ENCODE measurements at regions not wholly inside any gene's neighbourhood (a gene's known extent, or its start where the extent isn't known, plus 50 kb on each side); places are given as distances from the start of the nearest gene placed in this dataset.
"Not testable (repeated sequence)": the region's sequence is repeated elsewhere in the genome, so short reads cannot be mapped to it uniquely, and the experiment has no call there.

- Histone ChIP-seq H3K9me3 (ENCODE audit: control insufficient read depth in 2 of 2, low read length in 2 of 2) (no peaks in the 10 kb centered on the region), H3K9ac (ENCODE audit: low read length in 2 of 2) (no peak overlapping the region), H3K36me3 (ENCODE audit: control insufficient read depth in 2 of 2, insufficient read depth in 2 of 2, low read length in 2 of 2) (no peaks in the 10 kb centered on the region), H3K4me3 (ENCODE audit: low read length in 2 of 2) (no peak overlapping the region), H3K27ac (ENCODE audit: low read length) (no peak overlapping the region), H3K27me3 (ENCODE audit: control insufficient read depth in 1 of 2, insufficient read depth in 2 of 2, low read length in 2 of 2) (no peaks in the 10 kb centered on the region), H3K4me1 (ENCODE audit: control insufficient read depth, insufficient read depth, low read length) (no peaks in the 10 kb centered on the region)
These were observed 383.2 kb downstream of the AEBP2 start for GRCh38 chr12:19822476-19822875.

GRCh38 chr12:19823326-19823725, 384.0 kb downstream of the AEBP2 start:
- not testable (repeated sequence) for H3K4me3 ChIP-seq (ENCODE audit: low read length in 2 of 2); H3K9ac ChIP-seq (ENCODE audit: low read length in 2 of 2); H3K36me3 ChIP-seq (ENCODE audit: control insufficient read depth in 2 of 2, insufficient read depth in 2 of 2, low read length in 2 of 2); H3K4me1 ChIP-seq (ENCODE audit: control insufficient read depth, insufficient read depth, low read length); H3K27ac ChIP-seq (ENCODE audit: low read length); H3K9me3 ChIP-seq (ENCODE audit: control insufficient read depth in 2 of 2, low read length in 2 of 2); H3K27me3 ChIP-seq (ENCODE audit: control insufficient read depth in 1 of 2, insufficient read depth in 2 of 2, low read length in 2 of 2)

DNA sequence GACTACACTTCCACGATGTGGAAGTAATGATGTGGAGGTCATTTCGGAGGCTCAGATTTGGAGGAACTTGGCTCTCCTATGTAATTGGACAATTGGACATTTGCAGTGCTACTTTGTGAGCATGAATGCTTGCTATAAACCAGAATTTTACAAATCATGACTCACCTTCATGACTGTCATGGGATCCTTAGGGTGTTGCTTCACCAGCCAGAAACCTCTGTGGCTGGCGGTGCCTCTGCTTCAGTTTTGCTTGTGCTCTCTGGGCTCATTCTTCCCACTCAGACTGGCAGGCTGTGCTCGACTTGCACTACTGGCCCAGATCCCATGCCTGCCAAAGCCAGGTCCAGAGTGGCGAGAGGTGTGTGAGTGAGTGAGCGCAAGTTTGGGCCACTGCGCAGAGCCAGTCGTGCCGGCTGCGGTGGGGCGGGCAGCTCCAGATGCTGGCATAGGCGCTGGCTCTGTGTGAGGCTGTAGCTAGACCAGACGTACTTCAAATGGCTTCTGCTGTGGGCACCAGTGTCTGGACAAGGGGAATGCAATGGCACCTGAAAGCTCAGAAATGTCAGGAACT, 387.8 kb downstream of the AEBP2 start:
- no peaks in the 10 kb centered on the region for H3K27me3 ChIP-seq (ENCODE audit: control insufficient read depth in 1 of 2, insufficient read depth in 2 of 2, low read length in 2 of 2)

DNA sequence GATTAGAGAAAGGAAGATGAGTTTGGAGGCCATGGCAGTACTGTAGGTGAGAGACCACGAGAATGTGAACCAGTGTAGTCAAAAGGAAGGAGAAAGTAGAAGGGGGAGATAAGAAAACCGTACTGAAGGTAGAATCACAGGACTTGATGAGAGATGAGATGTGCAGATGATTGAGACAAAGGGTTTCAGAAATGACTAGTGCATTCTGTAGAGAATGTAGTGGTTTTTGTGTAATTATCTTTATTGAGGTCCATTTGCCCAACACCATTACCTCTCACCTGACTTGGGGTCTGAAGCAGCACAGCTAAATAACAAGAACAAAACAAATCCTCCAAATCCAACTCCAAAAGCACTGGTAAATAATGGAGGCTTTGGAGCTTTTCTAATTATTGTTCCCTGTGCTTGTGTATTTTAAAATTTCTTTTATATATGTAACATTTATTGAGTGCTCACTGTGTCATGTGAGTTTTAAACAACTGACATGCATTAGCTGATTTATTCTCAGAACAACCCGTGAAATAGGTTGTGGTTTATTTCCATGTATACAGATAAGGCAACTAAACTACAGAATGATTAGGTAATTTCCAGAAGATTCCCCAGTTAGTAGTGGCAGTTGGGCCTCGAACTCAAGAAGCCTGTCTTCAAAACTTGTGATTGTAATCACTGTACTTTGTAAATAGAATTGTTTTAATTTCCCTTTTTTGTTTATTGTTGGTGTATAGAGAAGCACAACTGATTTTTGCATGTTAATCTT, 390.0 kb downstream of the AEBP2 start:
- no peaks in the 10 kb centered on the region for H3K9me3 ChIP-seq (ENCODE audit: control insufficient read depth in 2 of 2, low read length in 2 of 2)
- H3K4me3 ChIP-seq (ENCODE audit: low read length in 2 of 2) = no peak overlapping the region
- no peaks in the 10 kb centered on the region for H3K36me3 ChIP-seq (ENCODE audit: control insufficient read depth in 2 of 2, insufficient read depth in 2 of 2, low read length in 2 of 2)
- H3K27me3 ChIP-seq (ENCODE audit: control insufficient read depth in 1 of 2, insufficient read depth in 2 of 2, low read length in 2 of 2) = no peaks in the 10 kb centered on the region
- H3K9ac ChIP-seq (ENCODE audit: low read length in 2 of 2) = no peak overlapping the region
- no peak overlapping the region for H3K27ac ChIP-seq (ENCODE audit: low read length)
- H3K4me1 ChIP-seq (ENCODE audit: control insufficient read depth, insufficient read depth, low read length) = no peaks in the 10 kb centered on the region

More for the DNA sequence above, 387.8 kb downstream of the AEBP2 start:
- Histone ChIP-seq H3K27ac (ENCODE audit: low read length) (no peak overlapping the region), H3K9ac (ENCODE audit: low read length in 2 of 2) (no peak overlapping the region), H3K9me3 (ENCODE audit: control insufficient read depth in 2 of 2, low read length in 2 of 2) (no peaks in the 10 kb centered on the region), H3K4me1 (ENCODE audit: control insufficient read depth, insufficient read depth, low read length) (no peaks in the 10 kb centered on the region), H3K4me3 (ENCODE audit: low read length in 2 of 2) (no peak overlapping the region), H3K36me3 (ENCODE audit: control insufficient read depth in 2 of 2, insufficient read depth in 2 of 2, low read length in 2 of 2) (no peaks in the 10 kb centered on the region)

DNA sequence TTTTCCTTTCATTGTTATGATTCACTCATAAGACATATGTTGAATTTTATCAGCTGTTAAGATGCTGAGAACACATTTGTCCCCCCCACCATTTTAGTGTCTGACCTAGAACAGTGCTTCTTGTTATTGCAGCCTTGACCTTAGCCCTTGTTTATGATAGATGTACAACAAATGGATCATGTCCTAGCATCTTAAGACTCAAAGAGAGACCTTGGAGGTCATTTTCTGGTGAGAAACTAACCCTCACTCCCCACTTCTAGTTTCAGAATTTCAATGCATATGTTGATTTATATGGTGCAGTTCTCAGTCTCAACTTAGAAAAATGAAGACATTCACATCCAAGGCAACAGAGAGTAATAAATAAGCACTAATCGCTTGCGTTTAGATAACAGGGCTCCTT, 391.2 kb downstream of the AEBP2 start:
- Histone ChIP-seq H3K4me3 (ENCODE audit: low read length in 2 of 2) (no peak overlapping the region), H3K36me3 (ENCODE audit: control insufficient read depth in 2 of 2, insufficient read depth in 2 of 2, low read length in 2 of 2) (no peaks in the 10 kb centered on the region), H3K9me3 (ENCODE audit: control insufficient read depth in 2 of 2, low read length in 2 of 2) (no peaks in the 10 kb centered on the region), H3K27ac (ENCODE audit: low read length) (no peak overlapping the region), H3K27me3 (ENCODE audit: control insufficient read depth in 1 of 2, insufficient read depth in 2 of 2, low read length in 2 of 2) (no peaks in the 10 kb centered on the region), H3K9ac (ENCODE audit: low read length in 2 of 2) (no peak overlapping the region), H3K4me1 (ENCODE audit: control insufficient read depth, insufficient read depth, low read length) (no peaks in the 10 kb centered on the region)

GRCh38 chr12:19833775-19834501, 394.6 kb downstream of the AEBP2 start:
- H3K27me3 ChIP-seq (ENCODE audit: control insufficient read depth in 1 of 2, insufficient read depth in 2 of 2, low read length in 2 of 2) = no peaks in the 10 kb centered on the region
- no peak overlapping the region for H3K9ac ChIP-seq (ENCODE audit: low read length in 2 of 2)
- no peaks in the 10 kb centered on the region for H3K9me3 ChIP-seq (ENCODE audit: control insufficient read depth in 2 of 2, low read length in 2 of 2)
- H3K4me1 ChIP-seq (ENCODE audit: control insufficient read depth, insufficient read depth, low read length) = no peaks in the 10 kb centered on the region
- H3K4me3 ChIP-seq (ENCODE audit: low read length in 2 of 2) = no peak overlapping the region
- no peak overlapping the region for H3K27ac ChIP-seq (ENCODE audit: low read length)
- H3K36me3 ChIP-seq (ENCODE audit: control insufficient read depth in 2 of 2, insufficient read depth in 2 of 2, low read length in 2 of 2) = no peaks in the 10 kb centered on the region

- H3K4me1 ChIP-seq (ENCODE audit: control insufficient read depth, insufficient read depth, low read length) = no peaks in the 10 kb centered on the region
These were observed 395.3 kb downstream of the AEBP2 start for GRCh38 chr12:19834592-19834991.

DNA sequence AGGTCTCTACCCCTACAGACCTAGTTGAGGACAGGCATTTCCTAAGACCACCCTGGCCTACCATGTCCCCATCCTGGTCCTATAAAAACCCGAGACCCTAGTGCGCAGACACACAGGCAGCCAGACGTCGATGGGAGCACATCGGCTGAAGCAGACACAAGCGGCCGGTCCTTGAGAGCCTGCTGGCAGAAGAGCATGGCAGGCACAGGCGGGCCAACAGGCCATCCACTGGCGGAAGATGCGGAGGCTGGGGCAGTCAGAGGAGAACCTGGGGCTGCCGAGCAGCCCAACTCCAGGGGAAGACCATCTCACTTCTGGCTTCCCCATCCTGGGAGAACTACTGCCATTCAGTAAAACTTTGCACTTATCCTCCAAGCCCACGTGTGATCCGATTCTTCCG, 396.8 kb downstream of the AEBP2 start:
- Histone ChIP-seq H3K9ac (ENCODE audit: low read length in 2 of 2) (no peak overlapping the region), H3K4me1 (ENCODE audit: control insufficient read depth, insufficient read depth, low read length) (no peaks in the 10 kb centered on the region), H3K9me3 (ENCODE audit: control insufficient read depth in 2 of 2, low read length in 2 of 2) (no peaks in the 10 kb centered on the region), H3K36me3 (ENCODE audit: control insufficient read depth in 2 of 2, insufficient read depth in 2 of 2, low read length in 2 of 2) (no peaks in the 10 kb centered on the region), H3K4me3 (ENCODE audit: low read length in 2 of 2) (no peak overlapping the region), H3K27ac (ENCODE audit: low read length) (no peak overlapping the region), H3K27me3 (ENCODE audit: control insufficient read depth in 1 of 2, insufficient read depth in 2 of 2, low read length in 2 of 2) (no peaks in the 10 kb centered on the region)

More at GRCh38 chr12:19834592-19834991, 395.3 kb downstream of the AEBP2 start:
- Histone ChIP-seq H3K4me3 (ENCODE audit: low read length in 2 of 2) (no peak overlapping the region), H3K9ac (ENCODE audit: low read length in 2 of 2) (no peak overlapping the region), H3K36me3 (ENCODE audit: control insufficient read depth in 2 of 2, insufficient read depth in 2 of 2, low read length in 2 of 2) (no peaks in the 10 kb centered on the region), H3K27me3 (ENCODE audit: control insufficient read depth in 1 of 2, insufficient read depth in 2 of 2, low read length in 2 of 2) (no peaks in the 10 kb centered on the region), H3K9me3 (ENCODE audit: control insufficient read depth in 2 of 2, low read length in 2 of 2) (no peaks in the 10 kb centered on the region), H3K27ac (ENCODE audit: low read length) (no peak overlapping the region)

DNA sequence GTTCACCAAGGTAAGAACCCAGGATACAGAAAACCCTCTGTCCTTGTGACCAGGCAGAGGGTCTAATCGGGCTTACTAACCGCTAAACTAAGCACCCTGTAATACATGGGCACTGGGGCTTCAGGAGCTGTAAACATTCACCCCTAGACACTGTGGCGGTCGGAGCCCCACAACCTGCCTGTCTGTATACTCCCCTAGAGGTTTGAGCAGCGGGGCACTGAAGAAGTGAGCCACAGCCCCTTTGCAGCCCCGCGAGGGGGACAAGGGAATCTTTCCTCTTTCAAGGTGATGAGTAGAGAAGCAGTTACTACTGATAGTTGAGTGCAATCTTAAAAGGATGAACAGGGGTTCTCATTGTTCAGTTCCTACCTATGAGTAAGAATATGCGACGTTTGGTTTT, 397.2 kb downstream of the AEBP2 start:
- Histone ChIP-seq H3K4me1 (ENCODE audit: control insufficient read depth, insufficient read depth, low read length) (no peaks in the 10 kb centered on the region), H3K9ac (ENCODE audit: low read length in 2 of 2) (no peak overlapping the region), H3K9me3 (ENCODE audit: control insufficient read depth in 2 of 2, low read length in 2 of 2) (no peaks in the 10 kb centered on the region), H3K27me3 (ENCODE audit: control insufficient read depth in 1 of 2, insufficient read depth in 2 of 2, low read length in 2 of 2) (no peaks in the 10 kb centered on the region), H3K27ac (ENCODE audit: low read length) (no peak overlapping the region), H3K36me3 (ENCODE audit: control insufficient read depth in 2 of 2, insufficient read depth in 2 of 2, low read length in 2 of 2) (no peaks in the 10 kb centered on the region), H3K4me3 (ENCODE audit: low read length in 2 of 2) (no peak overlapping the region)

DNA sequence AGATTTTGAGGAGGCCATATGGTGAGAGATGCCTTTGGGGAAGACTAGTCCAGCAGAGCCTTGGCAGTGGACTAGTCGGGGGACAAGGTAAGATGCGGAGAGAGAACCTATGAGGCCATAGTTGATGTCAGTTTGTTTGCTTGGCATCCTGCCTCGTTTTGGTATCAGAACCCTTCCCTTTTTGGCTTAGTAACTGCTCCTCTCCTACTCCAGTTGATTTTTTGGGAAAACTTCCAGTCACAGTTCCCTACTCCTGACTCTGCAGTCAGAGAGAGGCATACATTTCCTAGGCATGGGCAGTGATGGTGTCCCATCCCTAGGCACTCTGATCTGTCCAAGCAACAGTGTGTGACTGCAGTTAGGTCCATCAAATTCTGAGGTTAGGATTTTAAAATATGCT, 398.3 kb downstream of the AEBP2 start:
- Histone ChIP-seq H3K4me3 (ENCODE audit: low read length in 2 of 2) (no peak overlapping the region), H3K9ac (ENCODE audit: low read length in 2 of 2) (no peak overlapping the region), H3K27ac (ENCODE audit: low read length) (no peak overlapping the region)

GRCh38 chr12:19841451-19841850, 402.2 kb downstream of the AEBP2 start:
- Histone ChIP-seq H3K4me1 (ENCODE audit: control insufficient read depth, insufficient read depth, low read length) (no peaks in the 10 kb centered on the region), H3K36me3 (ENCODE audit: control insufficient read depth in 2 of 2, insufficient read depth in 2 of 2, low read length in 2 of 2) (no peaks in the 10 kb centered on the region), H3K9me3 (ENCODE audit: control insufficient read depth in 2 of 2, low read length in 2 of 2) (no peaks in the 10 kb centered on the region), H3K4me3 (ENCODE audit: low read length in 2 of 2) (no peak overlapping the region), H3K9ac (ENCODE audit: low read length in 2 of 2) (no peak overlapping the region), H3K27ac (ENCODE audit: low read length) (no peak overlapping the region), H3K27me3 (ENCODE audit: control insufficient read depth in 1 of 2, insufficient read depth in 2 of 2, low read length in 2 of 2) (no peaks in the 10 kb centered on the region)

More for the DNA sequence above, 398.3 kb downstream of the AEBP2 start:
- H3K9me3 ChIP-seq (ENCODE audit: control insufficient read depth in 2 of 2, low read length in 2 of 2) = no peaks in the 10 kb centered on the region
- no peaks in the 10 kb centered on the region for H3K4me1 ChIP-seq (ENCODE audit: control insufficient read depth, insufficient read depth, low read length)
- H3K36me3 ChIP-seq (ENCODE audit: control insufficient read depth in 2 of 2, insufficient read depth in 2 of 2, low read length in 2 of 2) = no peaks in the 10 kb centered on the region
- H3K27me3 ChIP-seq (ENCODE audit: control insufficient read depth in 1 of 2, insufficient read depth in 2 of 2, low read length in 2 of 2) = no peaks in the 10 kb centered on the region
